ENCODE measurements at regions not wholly inside any gene's neighbourhood (a gene's known extent, or its start where the extent isn't known, plus 50 kb on each side); places are given as distances from the start of the nearest gene placed in this dataset.

GRCh38 chr12:81843599-81843998 lies 84.4 kb upstream of the PPFIA2 start:
- Histone ChIP-seq H3K4me1 (no peaks in the 10 kb centered on the region), H3K9me3 (no peaks in the 10 kb centered on the region), H3K27ac (no peak overlapping the region), H3K27me3 (no peaks in the 10 kb centered on the region), H3K4me3 (no peak overlapping the region), H3K36me3 (no peaks in the 10 kb centered on the region)
- no peak for DNase-seq (ENCODE audit: low spot score)
- TF ChIP-seq, protein P1, sequence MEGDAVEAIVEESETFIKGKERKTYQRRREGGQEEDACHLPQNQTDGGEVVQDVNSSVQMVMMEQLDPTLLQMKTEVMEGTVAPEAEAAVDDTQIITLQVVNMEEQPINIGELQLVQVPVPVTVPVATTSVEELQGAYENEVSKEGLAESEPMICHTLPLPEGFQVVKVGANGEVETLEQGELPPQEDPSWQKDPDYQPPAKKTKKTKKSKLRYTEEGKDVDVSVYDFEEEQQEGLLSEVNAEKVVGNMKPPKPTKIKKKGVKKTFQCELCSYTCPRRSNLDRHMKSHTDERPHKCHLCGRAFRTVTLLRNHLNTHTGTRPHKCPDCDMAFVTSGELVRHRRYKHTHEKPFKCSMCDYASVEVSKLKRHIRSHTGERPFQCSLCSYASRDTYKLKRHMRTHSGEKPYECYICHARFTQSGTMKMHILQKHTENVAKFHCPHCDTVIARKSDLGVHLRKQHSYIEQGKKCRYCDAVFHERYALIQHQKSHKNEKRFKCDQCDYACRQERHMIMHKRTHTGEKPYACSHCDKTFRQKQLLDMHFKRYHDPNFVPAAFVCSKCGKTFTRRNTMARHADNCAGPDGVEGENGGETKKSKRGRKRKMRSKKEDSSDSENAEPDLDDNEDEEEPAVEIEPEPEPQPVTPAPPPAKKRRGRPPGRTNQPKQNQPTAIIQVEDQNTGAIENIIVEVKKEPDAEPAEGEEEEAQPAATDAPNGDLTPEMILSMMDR (IDR thresholded peaks at IDR 0.05) = no peak

DNA sequence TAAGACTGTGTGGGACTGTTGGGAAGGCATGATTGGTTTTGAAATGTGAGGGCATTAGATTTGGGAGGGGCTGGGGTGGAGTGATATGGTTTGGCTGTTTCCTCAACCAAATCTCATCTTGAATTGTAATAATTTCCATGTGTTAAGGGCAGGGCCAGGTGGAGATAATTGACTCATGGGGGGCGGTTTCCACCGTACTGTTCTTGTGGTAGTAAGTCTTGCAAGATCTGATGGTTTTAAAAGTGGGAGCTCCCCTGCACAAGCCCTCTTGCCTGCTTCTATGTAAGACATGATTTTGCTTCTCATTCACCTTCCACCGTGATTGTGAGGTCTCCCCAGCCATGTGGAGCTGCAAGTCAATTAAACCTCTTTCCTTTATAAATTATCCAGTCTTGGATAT lies 76.6 kb upstream of the PPFIA2 start:
- Histone ChIP-seq H3K27me3 (no peaks in the 10 kb centered on the region), H3K36me3 (no peaks in the 10 kb centered on the region), H3K4me1 (no peaks in the 10 kb centered on the region), H3K9me3 (no peaks in the 10 kb centered on the region), H3K27ac (no peak overlapping the region), H3K4me3 (no peak overlapping the region)
- DNase-seq (ENCODE audit: low spot score) = no peak
- TF ChIP-seq, protein P1 (IDR thresholded peaks at IDR 0.05) = no peak

- Histone ChIP-seq H3K4me1 (no peaks in the 10 kb centered on the region), H3K27me3 (no peaks in the 10 kb centered on the region), H3K36me3 (no peaks in the 10 kb centered on the region), H3K9me3 (peaks cover 0 to 7% of the 10 kb centered on the region in 2 donors), H3K27ac (no peak overlapping the region), H3K4me3 (no peak overlapping the region)
- TF ChIP-seq, protein P1 (IDR thresholded peaks at IDR 0.05) = no peak
- no peak for DNase-seq (ENCODE audit: low spot score)
These were observed 61.0 kb upstream of the PPFIA2 start for GRCh38 chr12:81819991-81820633.

DNA sequence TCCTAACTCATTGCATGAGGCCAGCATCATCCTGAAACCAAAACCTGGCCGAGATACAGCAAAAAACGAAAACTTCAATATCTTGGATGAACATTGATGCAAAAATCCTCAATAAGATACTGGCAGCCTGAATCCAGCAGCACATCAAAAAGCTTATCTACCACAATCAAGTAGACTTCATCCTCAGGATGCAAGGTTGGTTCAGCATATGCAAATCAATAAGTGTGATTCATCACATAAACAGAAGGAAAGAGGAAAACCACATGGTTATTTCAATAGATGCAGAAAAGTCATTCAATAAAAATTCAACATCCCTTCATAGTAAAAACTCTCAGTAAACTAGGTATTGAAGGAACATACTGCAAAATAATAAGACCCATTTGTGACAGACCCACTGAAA lies 56.5 kb upstream of the PPFIA2 start:
- Histone ChIP-seq H3K4me1 (no peaks in the 10 kb centered on the region), H3K27me3 (no peaks in the 10 kb centered on the region), H3K36me3 (no peaks in the 10 kb centered on the region), H3K9me3 (peaks cover 0 to 7% of the 10 kb centered on the region in 2 donors), H3K27ac (no peak overlapping the region), H3K4me3 (no peak overlapping the region)
- DNase-seq (ENCODE audit: low spot score) = no peak
- TF ChIP-seq, protein P1 (IDR thresholded peaks at IDR 0.05) = no peak

GRCh38 chr12:81811778-81812125 lies 52.6 kb upstream of the PPFIA2 start:
- Histone ChIP-seq H3K27ac (no peak overlapping the region), H3K27me3 (no peaks in the 10 kb centered on the region), H3K4me1 (no peaks in the 10 kb centered on the region), H3K36me3 (no peaks in the 10 kb centered on the region), H3K9me3 (peaks cover 0 to 1% of the 10 kb centered on the region in 2 donors), H3K4me3 (no peak overlapping the region)
- DNase-seq (ENCODE audit: low spot score) = no peak
- TF ChIP-seq, protein P1 (IDR thresholded peaks at IDR 0.05) = no peak

Data from right atrium auricular region (tissue), 2 donors.